ENCODE measurements at regions not wholly inside any gene's neighbourhood (a gene's known extent, or its start where the extent isn't known, plus 50 kb on each side); places are given as distances from the start of the nearest gene placed in this dataset.

DNA sequence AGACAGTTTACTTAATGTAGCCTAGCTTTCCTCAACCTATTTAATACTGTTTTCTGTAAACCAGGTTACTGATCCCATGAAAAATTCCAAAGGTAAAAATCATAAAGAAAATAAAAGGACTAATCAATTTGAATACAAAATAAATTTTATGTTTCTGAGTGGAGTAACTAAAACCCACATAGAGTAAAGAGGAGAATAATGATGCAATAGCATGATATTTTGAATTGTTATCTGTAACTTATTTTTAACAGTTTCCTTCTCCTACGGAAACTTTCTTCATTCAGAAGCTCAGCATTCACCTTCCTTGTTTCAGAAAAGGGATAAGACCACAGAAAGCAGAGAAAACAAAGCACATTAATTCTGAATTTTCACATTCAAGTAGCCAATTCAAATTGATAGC, 320.6 kb upstream of the NUDT12 start:
- Histone ChIP-seq H3K4me3 (ENCODE audit: insufficient read depth, low read depth, low read length) (no peak overlapping the region), H4K20me1 (ENCODE audit: insufficient read depth, low read length) (no peaks in the 10 kb centered on the region), H2AFZ (ENCODE audit: low read depth, low read length) (no peak overlapping the region), H3K79me2 (ENCODE audit: insufficient read depth, low read length) (no peaks in the 10 kb centered on the region), H3K4me2 (ENCODE audit: low read length) (no peak overlapping the region), H3K9ac (ENCODE audit: low read length) (no peak overlapping the region), H3K27ac (ENCODE audit: low read depth, low read length) (no peak overlapping the region), H3K9me3 (ENCODE audit: insufficient read depth, low read depth, low read length) (no peaks in the 10 kb centered on the region), H3K36me3 (ENCODE audit: insufficient read depth, low read length) (no peaks in the 10 kb centered on the region), H3K4me1 (ENCODE audit: insufficient read depth, low read length) (no peaks in the 10 kb centered on the region), H3K27me3 (ENCODE audit: insufficient read depth, low read length) (no peaks in the 10 kb centered on the region)
- H3K4me3 Mint-ChIP-seq (ENCODE audit: unreplicated experiment) = no peak overlapping the region
- FAIRE-seq (no peak), DNase-seq (ENCODE audit: low read depth) (no peak)
- H3K27me3 Mint-ChIP-seq (ENCODE audit: low read depth, unreplicated experiment) = no peaks in the 10 kb centered on the region
- H3K36me3 Mint-ChIP-seq (ENCODE audit: low read depth, unreplicated experiment) = no peaks in the 10 kb centered on the region
- H3K27ac Mint-ChIP-seq (ENCODE audit: unreplicated experiment) = no peak overlapping the region
- TF ChIP-seq EZH2 (IDR thresholded peaks at IDR 0.05; ENCODE audit: insufficient read depth, low read length) = no peak
- TF ChIP-seq, protein P1, sequence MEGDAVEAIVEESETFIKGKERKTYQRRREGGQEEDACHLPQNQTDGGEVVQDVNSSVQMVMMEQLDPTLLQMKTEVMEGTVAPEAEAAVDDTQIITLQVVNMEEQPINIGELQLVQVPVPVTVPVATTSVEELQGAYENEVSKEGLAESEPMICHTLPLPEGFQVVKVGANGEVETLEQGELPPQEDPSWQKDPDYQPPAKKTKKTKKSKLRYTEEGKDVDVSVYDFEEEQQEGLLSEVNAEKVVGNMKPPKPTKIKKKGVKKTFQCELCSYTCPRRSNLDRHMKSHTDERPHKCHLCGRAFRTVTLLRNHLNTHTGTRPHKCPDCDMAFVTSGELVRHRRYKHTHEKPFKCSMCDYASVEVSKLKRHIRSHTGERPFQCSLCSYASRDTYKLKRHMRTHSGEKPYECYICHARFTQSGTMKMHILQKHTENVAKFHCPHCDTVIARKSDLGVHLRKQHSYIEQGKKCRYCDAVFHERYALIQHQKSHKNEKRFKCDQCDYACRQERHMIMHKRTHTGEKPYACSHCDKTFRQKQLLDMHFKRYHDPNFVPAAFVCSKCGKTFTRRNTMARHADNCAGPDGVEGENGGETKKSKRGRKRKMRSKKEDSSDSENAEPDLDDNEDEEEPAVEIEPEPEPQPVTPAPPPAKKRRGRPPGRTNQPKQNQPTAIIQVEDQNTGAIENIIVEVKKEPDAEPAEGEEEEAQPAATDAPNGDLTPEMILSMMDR (IDR thresholded peaks at IDR 0.05; ENCODE audit: insufficient read depth, low read depth, low read length) = no peak
- H3K9me3 Mint-ChIP-seq (ENCODE audit: unreplicated experiment) = no peaks in the 10 kb centered on the region
- H3K4me1 Mint-ChIP-seq (ENCODE audit: low read depth, unreplicated experiment) = peaks cover 1% of the 10 kb centered on the region

DNA sequence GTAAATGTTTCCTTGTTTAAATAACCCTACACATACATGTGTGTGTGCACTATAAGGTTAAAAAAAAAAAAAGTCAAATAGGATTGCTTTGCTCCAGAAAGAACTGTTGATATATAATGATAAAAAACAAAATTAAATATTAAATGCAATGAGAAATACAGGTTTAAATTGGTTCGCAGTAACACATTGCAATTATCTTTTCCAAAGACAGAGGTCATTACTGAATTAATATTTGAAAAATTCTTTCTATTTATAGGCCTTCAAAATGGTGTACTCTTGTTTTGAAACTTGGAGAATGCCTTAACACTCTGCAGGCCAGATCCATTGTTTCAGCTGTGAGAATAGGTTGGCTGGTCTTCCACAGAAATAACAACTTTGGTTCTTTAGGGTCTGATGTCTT, 319.0 kb upstream of the NUDT12 start:
- H3K27me3 Mint-ChIP-seq (ENCODE audit: low read depth, unreplicated experiment) = no peaks in the 10 kb centered on the region
- Histone ChIP-seq H3K27me3 (ENCODE audit: insufficient read depth, low read length) (no peaks in the 10 kb centered on the region), H3K27ac (ENCODE audit: low read depth, low read length) (no peak overlapping the region), H3K9me3 (ENCODE audit: insufficient read depth, low read depth, low read length) (no peaks in the 10 kb centered on the region), H3K4me3 (ENCODE audit: insufficient read depth, low read depth, low read length) (no peak overlapping the region), H3K79me2 (ENCODE audit: insufficient read depth, low read length) (no peaks in the 10 kb centered on the region), H3K9ac (ENCODE audit: low read length) (no peak overlapping the region), H4K20me1 (ENCODE audit: insufficient read depth, low read length) (no peaks in the 10 kb centered on the region), H3K36me3 (ENCODE audit: insufficient read depth, low read length) (no peaks in the 10 kb centered on the region), H3K4me1 (ENCODE audit: insufficient read depth, low read length) (no peaks in the 10 kb centered on the region), H2AFZ (ENCODE audit: low read depth, low read length) (no peak overlapping the region), H3K4me2 (ENCODE audit: low read length) (no peak overlapping the region)
- FAIRE-seq = no peak
- no peaks in the 10 kb centered on the region for H3K9me3 Mint-ChIP-seq (ENCODE audit: unreplicated experiment)
- no peak for TF ChIP-seq EZH2 (IDR thresholded peaks at IDR 0.05; ENCODE audit: insufficient read depth, low read length)
- TF ChIP-seq, protein P1 (IDR thresholded peaks at IDR 0.05; ENCODE audit: insufficient read depth, low read depth, low read length) = no peak
- H3K4me1 Mint-ChIP-seq (ENCODE audit: low read depth, unreplicated experiment) = no peaks in the 10 kb centered on the region
- no peak for DNase-seq (ENCODE audit: low read depth)
- no peaks in the 10 kb centered on the region for H3K36me3 Mint-ChIP-seq (ENCODE audit: low read depth, unreplicated experiment)
- H3K27ac Mint-ChIP-seq (ENCODE audit: unreplicated experiment) = no peak overlapping the region
- no peak overlapping the region for H3K4me3 Mint-ChIP-seq (ENCODE audit: unreplicated experiment)

DNA sequence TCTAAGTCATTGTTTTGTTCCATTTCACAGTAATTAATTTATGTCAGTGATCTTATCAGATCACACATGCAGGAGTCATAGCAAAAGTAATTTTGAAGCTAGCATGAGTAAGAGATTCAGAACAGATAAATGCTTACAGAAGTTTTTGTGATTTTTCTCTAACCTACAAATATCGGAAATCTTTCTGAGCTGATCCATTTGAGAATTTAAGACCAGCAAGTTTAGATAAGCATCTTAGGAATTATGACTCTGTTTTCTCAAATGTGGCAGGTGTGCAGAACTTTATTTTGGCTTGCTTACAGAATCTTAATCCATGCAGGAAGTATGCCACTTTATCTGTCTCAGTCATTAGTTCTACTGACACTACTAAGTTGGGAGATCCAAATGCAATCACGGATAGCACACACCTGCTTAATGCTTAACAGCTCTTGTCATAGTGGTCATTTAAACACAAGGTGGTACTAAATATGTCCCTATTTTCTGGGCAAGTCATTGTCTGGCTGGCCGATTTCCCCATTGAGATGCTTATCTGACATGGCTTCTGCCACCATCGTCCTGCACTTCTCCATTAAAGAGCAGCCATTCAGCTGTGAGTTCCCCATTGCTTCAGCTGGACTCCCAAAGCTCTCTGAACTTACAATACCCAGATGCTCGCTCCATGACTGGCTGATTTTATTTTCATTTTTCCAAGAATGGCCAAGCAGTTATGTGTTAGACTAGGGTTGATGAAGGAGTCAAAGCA, 305.4 kb upstream of the NUDT12 start:
- H4K20me1 ChIP-seq (ENCODE audit: insufficient read depth, low read length) = no peaks in the 10 kb centered on the region
- no peak overlapping the region for H2AFZ ChIP-seq (ENCODE audit: low read depth, low read length)
- no peaks in the 10 kb centered on the region for H3K4me1 ChIP-seq (ENCODE audit: insufficient read depth, low read length)
- Mint-ChIP-seq H3K4me3 (ENCODE audit: unreplicated experiment) (no peak overlapping the region), H3K27ac (ENCODE audit: unreplicated experiment) (no peak overlapping the region), H3K36me3 (ENCODE audit: low read depth, unreplicated experiment) (no peaks in the 10 kb centered on the region), H3K9me3 (ENCODE audit: unreplicated experiment) (no peaks in the 10 kb centered on the region), H3K4me1 (ENCODE audit: low read depth, unreplicated experiment) (no peaks in the 10 kb centered on the region), H3K27me3 (ENCODE audit: low read depth, unreplicated experiment) (no peaks in the 10 kb centered on the region)
- H3K36me3 ChIP-seq (ENCODE audit: insufficient read depth, low read length) = no peaks in the 10 kb centered on the region
- peak; percentile 81 for DNase-seq (ENCODE audit: low read depth)
- H3K9me3 ChIP-seq (ENCODE audit: insufficient read depth, low read depth, low read length) = no peaks in the 10 kb centered on the region
- H3K4me3 ChIP-seq (ENCODE audit: insufficient read depth, low read depth, low read length) = no peak overlapping the region
- FAIRE-seq = no peak
- TF ChIP-seq, protein P1 (IDR thresholded peaks at IDR 0.05; ENCODE audit: insufficient read depth, low read depth, low read length) = no peak
- no peak for TF ChIP-seq EZH2 (IDR thresholded peaks at IDR 0.05; ENCODE audit: insufficient read depth, low read length)
- H3K27me3 ChIP-seq (ENCODE audit: insufficient read depth, low read length) = no peaks in the 10 kb centered on the region
- no peak overlapping the region for H3K4me2 ChIP-seq (ENCODE audit: low read length)
- H3K9ac ChIP-seq (ENCODE audit: low read length) = no peak overlapping the region
- no peaks in the 10 kb centered on the region for H3K79me2 ChIP-seq (ENCODE audit: insufficient read depth, low read length)
- H3K27ac ChIP-seq (ENCODE audit: low read depth, low read length) = no peak overlapping the region

Data from astrocyte (in vitro differentiated cells and primary cell).